ENCODE measurements at regions not wholly inside any gene's neighbourhood (a gene's known extent, or its start where the extent isn't known, plus 50 kb on each side); places are given as distances from the start of the nearest gene placed in this dataset.

DNA sequence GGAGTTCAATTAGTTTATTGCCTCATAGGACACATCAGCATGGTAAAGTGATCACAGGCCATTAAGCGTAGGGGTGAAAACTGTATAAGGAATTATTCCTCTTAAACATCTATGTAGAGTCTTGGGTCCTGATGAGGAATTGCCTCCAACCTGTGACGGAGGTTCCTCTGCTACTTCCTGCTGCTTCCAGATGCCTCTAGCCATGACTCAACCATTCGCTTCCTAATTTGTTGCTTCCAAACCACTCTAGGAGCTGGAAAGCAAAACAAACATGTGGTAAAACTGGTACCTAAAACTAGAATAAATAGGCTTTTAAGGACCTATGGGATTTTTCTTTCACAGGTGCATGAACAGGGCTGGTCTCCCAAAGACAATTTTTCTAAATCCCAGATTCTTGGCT lies 253.8 kb downstream of the KLF12 start:
- no peak for DNase-seq

GRCh38 chr13:73879346-73880015 lies 254.7 kb downstream of the KLF12 start:
- no peak for DNase-seq

GRCh38 chr13:73877399-73877798 lies 256.8 kb downstream of the KLF12 start:
- DNase-seq = no peak

DNA sequence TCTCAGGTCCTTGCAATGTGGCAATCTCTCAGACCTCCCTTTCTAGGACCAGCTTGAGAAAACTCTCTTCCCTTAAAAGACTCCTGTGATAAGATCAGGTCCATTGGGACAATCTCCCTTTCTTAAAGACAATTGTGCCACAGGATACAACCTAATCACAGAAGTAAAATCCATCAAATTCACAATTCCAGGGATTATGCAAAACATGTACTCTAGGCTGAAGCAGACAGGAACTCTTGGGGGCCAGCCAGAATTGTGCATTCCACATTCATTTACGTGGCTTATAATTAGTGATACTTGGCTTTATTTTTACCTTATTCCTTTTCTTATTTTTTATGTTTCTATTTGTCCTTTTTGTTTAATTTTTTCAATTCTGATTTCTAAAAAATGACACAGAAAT lies 257.9 kb downstream of the KLF12 start:
- DNase-seq = no peak

GRCh38 chr13:73873940-73874830 lies 260.0 kb downstream of the KLF12 start:
- no peak for DNase-seq

- DNase-seq = no peak
These were observed 261.8 kb downstream of the KLF12 start for GRCh38 chr13:73872397-73872796.

GRCh38 chr13:73870970-73871935 lies 263.0 kb downstream of the KLF12 start:
- DNase-seq = peak in 1 of 2 donors; percentile 10

GRCh38 chr13:73870036-73870741 lies 264.0 kb downstream of the KLF12 start:
- DNase-seq = no peak

GRCh38 chr13:73865027-73865426 lies 269.2 kb downstream of the KLF12 start:
- DNase-seq = no peak

DNA sequence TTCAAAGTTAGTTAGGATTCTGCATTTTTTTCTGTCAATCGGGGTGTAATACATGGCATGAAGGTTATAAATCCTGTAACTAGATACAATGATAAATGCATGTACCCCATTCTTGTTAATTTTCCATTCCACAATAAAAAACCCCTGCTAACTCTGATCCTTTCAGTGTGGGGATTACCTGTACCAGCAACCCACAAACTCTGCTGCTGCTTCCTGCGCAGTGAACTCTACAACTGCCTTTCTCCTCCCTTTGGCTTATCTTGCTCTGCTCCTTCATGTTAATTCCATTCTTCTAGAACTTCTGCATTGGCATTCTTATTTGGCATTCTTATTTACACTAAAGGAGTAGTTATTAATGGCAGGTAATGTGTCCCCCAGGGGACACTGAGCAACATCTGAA lies 273.1 kb downstream of the KLF12 start:
- DNase-seq = no peak

- DNase-seq = no peak
These were observed 273.7 kb downstream of the KLF12 start for GRCh38 chr13:73860501-73860900.

GRCh38 chr13:73859841-73860240 lies 274.4 kb downstream of the KLF12 start:
- DNase-seq = no peak

GRCh38 chr13:73857106-73857505 lies 277.1 kb downstream of the KLF12 start:
- no peak for DNase-seq

- no peak for DNase-seq
These were observed 283.1 kb downstream of the KLF12 start for GRCh38 chr13:73851104-73851503.

GRCh38 chr13:73850104-73850873 lies 283.9 kb downstream of the KLF12 start:
- no peak for DNase-seq

GRCh38 chr13:73849292-73849691 lies 284.9 kb downstream of the KLF12 start:
- DNase-seq = no peak

DNA sequence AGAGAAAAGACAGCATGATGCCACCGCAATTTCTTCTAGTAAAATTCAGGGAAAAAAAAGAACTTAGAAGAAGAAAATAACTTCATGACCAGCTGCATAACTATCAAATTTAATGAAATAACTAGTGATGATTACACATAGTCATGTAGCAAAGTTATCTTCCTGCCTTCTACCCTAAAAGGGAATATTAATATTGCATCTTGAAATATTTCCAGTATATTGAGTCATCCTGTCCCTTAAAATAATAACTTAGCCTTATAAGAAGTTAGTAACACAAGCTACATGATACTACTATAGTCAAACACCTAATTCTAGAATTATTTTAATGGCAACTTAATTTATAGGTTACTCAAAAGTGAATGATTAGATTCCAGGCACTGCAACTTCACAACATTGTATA lies 289.2 kb downstream of the KLF12 start:
- no peak for DNase-seq

GRCh38 chr13:73842626-73843025 lies 291.6 kb downstream of the KLF12 start:
- DNase-seq = no peak

DNA sequence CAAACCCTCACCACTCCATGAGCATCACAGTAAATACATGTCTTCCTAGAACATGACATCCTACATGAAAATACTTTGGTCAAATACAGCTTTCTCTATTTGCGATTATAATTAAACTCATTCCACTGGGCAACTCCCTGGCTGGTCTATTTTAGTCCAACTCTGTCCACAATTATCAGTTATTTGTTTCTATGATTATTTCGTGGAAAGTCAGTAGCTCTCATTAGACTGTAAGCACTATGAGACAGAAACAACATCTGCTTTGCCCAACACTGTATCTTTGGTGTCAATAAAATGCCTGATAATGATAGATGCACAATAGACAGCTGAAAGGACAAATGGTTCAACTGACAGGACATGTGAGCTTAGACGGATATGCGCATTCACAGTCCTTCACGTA lies 292.0 kb downstream of the KLF12 start:
- no peak for DNase-seq

DNA sequence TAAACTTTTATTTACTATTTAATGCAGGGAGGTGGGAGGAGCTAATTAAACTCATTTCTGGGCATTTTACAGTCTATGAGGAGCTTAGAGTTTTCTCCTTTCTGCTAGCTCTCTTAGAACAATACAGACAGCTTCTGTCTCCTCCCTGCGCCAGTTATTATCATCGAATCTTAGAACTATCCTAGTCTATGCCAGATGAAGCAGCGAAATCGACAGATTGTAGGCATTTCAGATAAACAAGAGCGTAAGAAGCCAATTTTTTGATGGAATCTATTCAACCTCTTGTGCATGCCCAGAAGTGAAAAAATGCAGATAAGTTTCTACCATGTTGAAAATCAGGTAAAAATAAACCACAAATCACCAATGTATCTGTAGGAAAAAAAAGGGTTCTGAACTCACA lies 297.1 kb downstream of the KLF12 start:
- no peak for DNase-seq

DNA sequence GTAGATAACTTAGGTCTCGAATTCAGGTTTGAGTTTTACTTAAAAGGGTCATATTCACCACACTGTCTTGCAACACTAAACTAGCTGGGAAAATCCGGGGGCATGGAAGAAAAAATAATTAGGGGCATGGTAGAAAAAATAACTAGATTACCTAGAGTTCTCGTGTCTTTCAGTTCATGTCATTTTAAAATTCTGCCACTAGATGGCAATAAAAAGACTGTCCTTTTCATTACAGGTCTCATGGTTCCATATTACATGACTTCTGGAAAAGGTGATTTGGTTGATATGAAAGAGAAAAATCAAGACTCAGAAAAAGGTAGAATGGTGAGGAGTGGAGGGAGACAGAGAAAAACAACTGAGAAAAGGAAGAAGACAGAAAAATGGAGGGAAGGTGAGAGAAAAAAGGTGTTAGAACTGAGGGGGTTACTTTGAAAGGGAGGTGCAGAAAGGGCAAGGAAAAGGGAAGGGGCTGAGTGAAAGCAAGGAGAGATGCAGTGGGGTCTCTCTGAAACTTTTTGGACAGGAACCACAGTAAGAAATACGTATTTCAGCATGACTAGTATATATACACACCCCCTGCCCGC lies 299.0 kb downstream of the KLF12 start:
- DNase-seq = peak; percentile 11 to 53

All from inflammatory macrophage (primary cell).